ENCODE measurements at regions not wholly inside any gene's neighbourhood (a gene's known extent, or its start where the extent isn't known, plus 50 kb on each side); places are given as distances from the start of the nearest gene placed in this dataset.

GRCh38 chr2:47620770-47621437, 50.1 kb upstream of the KCNK12 start:
- DNase-seq (ENCODE audit: low read depth in 2 of 2) = no peak
- Histone ChIP-seq H3K79me2 (ENCODE audit: control insufficient read depth, insufficient read depth, low read length) (no peaks in the 10 kb centered on the region), H3K27ac (ENCODE audit: insufficient read depth, low read length) (no peak overlapping the region), H3K9ac (ENCODE audit: insufficient read depth, low read length) (no peak overlapping the region), H2AFZ (ENCODE audit: low read length) (no peak overlapping the region), H3K9me3 (ENCODE audit: control insufficient read depth, insufficient read depth, low read depth, low read length) (no peaks in the 10 kb centered on the region), H3K4me1 (ENCODE audit: control insufficient read depth, extremely low read depth, insufficient read depth, low read length) (no peaks in the 10 kb centered on the region), H4K20me1 (ENCODE audit: control insufficient read depth, extremely low read depth, insufficient read depth, low read length) (no peaks in the 10 kb centered on the region), H3K36me3 (ENCODE audit: control insufficient read depth, insufficient read depth, low read length) (no peaks in the 10 kb centered on the region), H3K4me2 (ENCODE audit: extremely low read depth, insufficient read depth, low read length) (no peak overlapping the region), H3K27me3 (ENCODE audit: control insufficient read depth, insufficient read depth, low read length) (peaks cover 3% of the 10 kb centered on the region), H3K4me3 (replicated peaks in 1 of 4; ENCODE audit: control extremely low read depth in 1 of 4, insufficient read depth in 1 of 4, low read depth in 3 of 4, low read length in 4 of 4) (no peak overlapping the region)
- no peak for TF ChIP-seq EZH2 (IDR thresholded peaks at IDR 0.05; ENCODE audit: low read length, missing control alignments)
- TF ChIP-seq, protein P1, sequence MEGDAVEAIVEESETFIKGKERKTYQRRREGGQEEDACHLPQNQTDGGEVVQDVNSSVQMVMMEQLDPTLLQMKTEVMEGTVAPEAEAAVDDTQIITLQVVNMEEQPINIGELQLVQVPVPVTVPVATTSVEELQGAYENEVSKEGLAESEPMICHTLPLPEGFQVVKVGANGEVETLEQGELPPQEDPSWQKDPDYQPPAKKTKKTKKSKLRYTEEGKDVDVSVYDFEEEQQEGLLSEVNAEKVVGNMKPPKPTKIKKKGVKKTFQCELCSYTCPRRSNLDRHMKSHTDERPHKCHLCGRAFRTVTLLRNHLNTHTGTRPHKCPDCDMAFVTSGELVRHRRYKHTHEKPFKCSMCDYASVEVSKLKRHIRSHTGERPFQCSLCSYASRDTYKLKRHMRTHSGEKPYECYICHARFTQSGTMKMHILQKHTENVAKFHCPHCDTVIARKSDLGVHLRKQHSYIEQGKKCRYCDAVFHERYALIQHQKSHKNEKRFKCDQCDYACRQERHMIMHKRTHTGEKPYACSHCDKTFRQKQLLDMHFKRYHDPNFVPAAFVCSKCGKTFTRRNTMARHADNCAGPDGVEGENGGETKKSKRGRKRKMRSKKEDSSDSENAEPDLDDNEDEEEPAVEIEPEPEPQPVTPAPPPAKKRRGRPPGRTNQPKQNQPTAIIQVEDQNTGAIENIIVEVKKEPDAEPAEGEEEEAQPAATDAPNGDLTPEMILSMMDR (conservative IDR thresholded peaks at IDR 0.05 in 1 of 2, IDR thresholded peaks at IDR 0.05 in 1 of 2; ENCODE audit: low read depth in 1 of 2, low read length in 2 of 2) = no peak

Measured in fibroblast of lung (primary cell).